Stimulated activated CD4-positive, alpha-beta T cell treated with anti-CD3 and anti-CD28 coated beads, TNF-alpha, amount 100 ng/mL, for 24 hours (primary cell): ENCODE measurements at regions not wholly inside any gene's neighbourhood (a gene's known extent, or its start where the extent isn't known, plus 50 kb on each side); places are given as distances from the start of the nearest gene placed in this dataset.
"Not testable (repeated sequence)": the region's sequence is repeated elsewhere in the genome, so short reads cannot be mapped to it uniquely, and the experiment has no call there.

ENCODE experiments used
- DNase-seq, 3 experiments: peaks; one replicate each; pipeline ENCODE4 v3.0.0-alpha.2; 2020; ENCODE audit warnings: low read depth in 3 of 3

- DNase-seq: not testable (repeated sequence)
Observed at GRCh38 chr2:111316221-111316741, 195.6 kb downstream of the BCL2L11 start.

- DNase-seq: not testable (repeated sequence)
Observed at GRCh38 chr2:111316881-111317549, 196.3 kb downstream of the BCL2L11 start.

DNA sequence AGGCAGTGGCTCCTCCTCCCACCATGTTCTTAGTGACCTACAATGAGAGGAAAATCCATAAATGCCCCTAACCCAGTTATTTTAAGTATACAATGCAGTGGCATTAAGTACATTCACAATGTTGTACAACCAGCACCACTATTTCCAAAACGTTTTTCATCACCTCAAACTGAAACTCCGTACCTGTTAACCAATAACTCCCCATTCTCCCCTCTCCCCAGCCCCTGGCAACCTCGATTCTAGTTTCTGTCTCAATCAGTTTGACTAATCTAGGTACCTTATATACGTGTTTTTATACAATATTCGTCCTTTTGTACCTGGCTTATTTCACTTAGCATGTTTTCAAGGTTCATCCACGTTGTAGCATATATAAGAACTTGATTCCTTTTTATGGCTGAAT is 198.8 kb downstream of the BCL2L11 start:
- not testable (repeated sequence) for DNase-seq

DNA sequence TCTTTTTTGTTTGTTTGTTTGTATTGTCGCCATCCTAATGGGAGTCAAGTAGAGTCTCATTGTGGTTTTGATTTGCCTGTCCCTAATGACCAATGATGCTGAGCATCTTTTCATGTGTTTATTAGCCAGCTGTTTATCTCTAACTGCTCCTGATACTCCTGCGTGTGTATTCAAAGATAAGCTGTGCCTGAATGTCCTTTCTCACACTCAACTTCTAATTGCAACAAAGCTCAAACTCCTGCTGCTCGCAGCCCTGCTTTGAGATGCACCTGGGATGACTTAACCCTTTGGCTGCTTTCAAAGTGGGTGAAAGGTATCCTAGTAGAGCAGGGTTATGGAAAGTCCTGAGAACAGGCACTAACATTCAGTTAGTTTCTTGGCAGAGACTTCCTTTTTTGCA is 199.6 kb downstream of the BCL2L11 start:
- not testable (repeated sequence) for DNase-seq

GRCh38 chr2:111320965-111321364 is 200.3 kb downstream of the BCL2L11 start:
- not testable (repeated sequence) for DNase-seq

DNA sequence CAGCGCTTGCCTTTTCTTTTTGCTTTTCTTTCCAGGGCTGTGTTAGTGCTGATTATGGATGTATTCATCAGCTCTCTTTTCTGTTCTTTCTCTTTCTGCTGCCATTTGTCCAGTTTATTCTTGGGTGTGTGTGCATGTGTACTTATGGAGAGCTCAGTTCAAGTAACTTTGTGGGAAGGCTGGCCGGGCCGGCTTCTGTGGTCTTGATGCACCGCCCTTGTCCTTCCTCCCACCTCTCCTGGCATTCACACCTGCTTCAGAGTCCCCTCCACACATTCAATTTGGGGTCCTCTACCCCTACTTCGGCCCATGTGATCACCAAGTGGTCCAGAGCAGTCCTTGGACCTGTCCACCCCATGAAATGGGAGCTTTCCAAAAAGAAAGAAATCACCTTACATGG is 202.7 kb downstream of the BCL2L11 start:
- DNase-seq: not testable (repeated sequence)

DNA sequence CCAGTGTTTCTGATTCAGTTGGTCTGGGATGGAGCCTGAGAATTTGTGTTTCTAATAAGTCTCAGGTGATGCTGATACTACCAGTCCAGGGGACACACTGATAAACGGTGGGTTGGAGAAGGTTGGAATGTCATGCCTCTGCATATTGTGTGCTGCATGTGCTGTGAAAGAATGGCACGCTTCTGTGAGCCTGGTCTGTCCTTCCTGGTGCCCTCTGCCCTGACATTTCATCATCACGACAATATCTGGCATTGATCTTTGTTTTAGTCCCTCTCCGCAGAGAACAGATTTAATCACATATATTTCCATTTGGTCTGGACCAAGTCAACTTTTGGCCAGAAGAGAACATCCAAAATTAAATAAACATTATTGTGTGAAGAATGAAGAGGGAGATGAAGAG is 207.0 kb downstream of the BCL2L11 start:
- DNase-seq: not testable (repeated sequence)

- DNase-seq: not testable (repeated sequence)
Observed at GRCh38 chr2:111329309-111329708, 208.6 kb downstream of the BCL2L11 start.

DNA sequence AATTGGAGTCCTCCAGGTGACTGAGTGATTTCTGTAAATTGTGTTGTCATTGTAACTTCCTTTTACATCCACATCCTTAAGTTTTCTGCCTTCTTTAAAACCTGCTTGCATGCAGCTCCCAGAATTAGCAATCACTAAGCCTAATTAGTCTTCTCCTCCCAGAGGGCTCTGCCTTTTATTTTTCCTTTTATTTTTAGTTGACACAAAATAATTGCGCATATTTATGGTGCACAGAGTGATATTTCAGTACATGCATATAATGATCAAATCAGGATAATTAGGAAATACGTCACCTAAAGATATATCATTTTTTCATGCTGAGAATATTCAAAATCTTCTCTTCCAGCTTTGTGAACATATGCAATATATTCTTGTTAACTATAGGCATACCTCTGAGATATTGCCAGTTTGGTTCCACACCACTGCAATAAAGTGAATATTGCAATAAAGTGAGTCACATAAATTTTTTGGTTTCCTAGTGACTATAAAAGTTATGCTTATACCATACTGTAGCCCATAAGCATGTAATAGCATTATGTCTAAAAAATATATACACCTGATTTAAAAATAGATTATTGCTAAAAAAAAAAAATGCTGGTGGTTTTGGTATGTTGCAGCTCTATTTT is 210.5 kb downstream of the BCL2L11 start:
- not testable (repeated sequence) for DNase-seq

GRCh38 chr2:111335220-111335907 is 214.7 kb downstream of the BCL2L11 start:
- DNase-seq: not testable (repeated sequence)

DNA sequence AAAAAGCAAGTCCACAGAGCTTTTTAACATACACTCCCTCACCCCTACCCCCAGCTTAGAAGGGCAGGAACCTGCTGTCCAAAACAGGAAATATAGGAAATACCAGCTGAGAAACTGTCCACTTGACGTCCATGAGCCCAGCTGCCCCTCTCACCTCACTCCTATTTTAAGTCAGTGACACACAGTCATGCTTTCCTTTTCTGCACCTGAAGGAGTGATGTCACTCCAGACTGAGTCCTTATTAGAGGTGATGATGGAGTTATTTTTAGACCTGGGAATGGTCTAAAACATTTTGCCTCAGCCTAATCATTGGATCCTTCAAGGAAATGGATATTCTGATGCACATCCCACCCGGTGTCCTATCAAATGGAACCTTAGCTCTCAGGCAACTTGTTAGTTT is 217.8 kb downstream of the BCL2L11 start:
- not testable (repeated sequence) for DNase-seq

GRCh38 chr2:111339476-111339875 is 218.8 kb downstream of the BCL2L11 start:
- not testable (repeated sequence) for DNase-seq

- not testable (repeated sequence) for DNase-seq
Observed at GRCh38 chr2:111344590-111344989, 223.9 kb downstream of the BCL2L11 start.

GRCh38 chr2:111345439-111345838 is 224.7 kb downstream of the BCL2L11 start:
- not testable (repeated sequence) for DNase-seq

GRCh38 chr2:111346018-111346930 is 225.6 kb downstream of the BCL2L11 start:
- not testable (repeated sequence) for DNase-seq

DNA sequence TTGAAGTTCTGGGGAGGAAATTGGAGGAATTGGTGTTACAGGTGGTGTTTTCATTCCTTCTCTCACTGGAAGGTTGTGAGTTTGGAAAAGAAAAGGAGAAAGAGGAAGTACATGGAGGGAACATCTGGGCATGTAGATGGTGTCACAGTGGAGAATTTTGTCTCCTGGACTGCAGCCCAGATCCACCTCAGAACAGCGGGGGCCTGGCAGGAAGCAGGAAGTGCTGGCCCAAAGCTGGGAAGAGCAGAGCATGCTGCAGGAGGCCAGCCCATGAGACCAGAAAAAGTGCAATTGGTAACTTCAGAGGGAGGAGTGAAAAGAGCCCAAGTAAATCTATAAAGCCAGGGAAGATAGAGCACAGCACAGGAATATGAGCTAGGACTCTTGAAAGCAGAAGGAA is 227.0 kb downstream of the BCL2L11 start:
- not testable (repeated sequence) for DNase-seq

DNA sequence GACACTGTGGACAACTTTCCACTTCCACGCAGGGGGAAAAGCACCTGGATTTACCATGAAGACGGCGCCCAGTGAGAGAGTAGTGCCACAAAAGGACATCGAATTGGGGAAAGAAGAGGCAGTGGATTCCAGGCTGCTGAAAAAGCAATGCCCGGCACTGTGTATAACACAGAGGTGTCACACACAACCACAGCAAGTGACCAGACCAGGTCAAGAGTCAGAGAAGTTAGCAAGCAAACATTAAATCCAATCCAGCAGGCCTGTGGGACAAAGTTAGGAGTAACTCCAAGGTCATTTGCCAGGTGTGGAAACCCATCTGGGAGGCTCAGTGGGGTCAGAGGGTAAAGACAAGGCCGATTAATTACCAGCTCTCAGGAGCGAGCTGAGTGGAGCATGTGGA is 227.6 kb downstream of the BCL2L11 start:
- DNase-seq: not testable (repeated sequence)

DNA sequence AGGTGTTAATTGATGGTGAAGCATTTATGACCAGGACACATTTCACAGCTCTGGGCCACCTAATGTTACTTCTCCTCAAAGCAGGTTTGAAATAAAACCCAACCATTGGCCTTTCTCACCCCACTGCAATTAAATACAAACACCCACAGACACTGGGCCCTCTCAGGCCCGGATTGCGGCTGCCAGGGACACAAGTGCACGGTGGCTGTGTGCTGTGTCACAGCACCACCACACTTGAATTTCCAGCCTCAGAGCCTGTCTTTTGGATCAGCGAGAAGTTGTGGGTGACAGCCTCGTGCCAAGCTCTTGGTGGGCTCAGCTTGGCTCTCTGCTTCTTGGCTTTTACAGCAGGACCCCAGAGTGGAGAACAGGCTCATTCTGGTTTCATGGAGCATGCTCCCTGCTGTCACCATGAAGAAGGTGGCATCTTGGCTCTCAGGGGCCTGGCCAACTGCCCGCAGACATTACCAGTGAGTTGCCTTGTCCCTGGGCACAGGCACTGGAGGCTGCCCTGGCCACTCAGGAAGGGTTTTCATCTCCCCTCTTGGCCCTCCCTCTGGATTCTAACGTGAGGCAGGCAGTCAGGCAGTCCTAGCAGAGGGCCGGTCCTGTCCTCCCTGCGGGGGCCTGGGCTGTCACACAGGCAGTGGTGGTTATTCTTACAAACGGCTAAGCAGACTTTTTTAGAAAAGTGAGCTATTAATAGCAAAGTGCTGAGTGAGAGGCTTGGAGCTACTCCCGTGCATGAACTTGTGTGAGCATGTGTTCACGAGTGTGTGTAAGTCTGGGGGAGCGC is 234.5 kb downstream of the BCL2L11 start:
- not testable (repeated sequence) for DNase-seq

DNA sequence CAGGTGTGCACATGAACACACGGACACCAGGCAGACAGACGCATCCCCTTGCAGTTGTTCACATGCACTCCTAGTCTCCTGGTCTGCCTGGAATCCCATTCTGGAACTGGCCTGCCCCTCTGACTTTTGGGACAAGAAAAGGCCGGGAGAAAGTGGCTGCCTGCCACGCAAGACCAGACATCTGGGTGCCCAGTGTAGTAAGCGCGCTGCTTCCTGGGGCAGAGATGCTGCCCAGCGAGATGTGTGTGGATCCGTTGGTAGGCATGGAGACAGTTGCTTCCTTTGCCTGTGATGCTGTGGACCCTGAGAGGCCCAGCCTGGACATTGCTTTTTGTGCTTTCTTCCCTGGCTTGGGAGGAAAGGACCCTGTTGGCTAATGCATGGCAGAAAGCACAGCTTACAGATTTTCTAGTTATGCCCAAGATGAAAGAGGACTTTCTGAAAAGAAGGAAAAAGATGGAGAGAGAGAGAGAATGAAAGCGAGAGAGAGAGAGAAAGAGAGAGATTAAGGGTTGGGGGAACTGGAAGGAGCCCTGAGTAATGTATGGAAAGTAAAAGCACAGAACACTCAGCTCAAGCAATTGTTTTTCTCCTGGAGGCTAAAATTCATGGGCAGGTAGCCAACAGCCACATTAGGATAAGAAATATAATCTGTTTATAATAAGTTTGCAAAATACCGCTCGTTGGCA is 235.3 kb downstream of the BCL2L11 start:
- DNase-seq: not testable (repeated sequence)

- not testable (repeated sequence) for DNase-seq
Observed at GRCh38 chr2:111356512-111357031, 235.9 kb downstream of the BCL2L11 start.
